Transverse colon (tissue), 4 donors: ENCODE measurements at regions not wholly inside any gene's neighbourhood (a gene's known extent, or its start where the extent isn't known, plus 50 kb on each side); places are given as distances from the start of the nearest gene placed in this dataset.

Experiments used
- DNase-seq: peaks from one replicate; pipeline ENCODE4 v3.0.0-alpha.2; 2019
- H3K27ac ChIP-seq, 4 donors: fragments of 200-600 bp; sonication (generic); 2 replicates each; pipeline ENCODE4 v1.5.1; 2016 to 2018; ENCODE audit warnings: inconsistent platforms in 4 of 4
- H3K27me3 ChIP-seq: fragments of 200-600 bp; sonication (generic); 2 replicates; pipeline ENCODE4 v1.5.1; 2017; ENCODE audit warnings: inconsistent platforms
- H3K36me3 ChIP-seq, 4 donors: fragments of 200-600 bp; sonication (generic); 2 replicates each; pipeline ENCODE4 v1.5.1; 2017 to 2019; ENCODE audit warnings: inconsistent platforms in 4 of 4
- H3K4me1 ChIP-seq, 4 donors: fragments of 200-600 bp; sonication (generic); 2 replicates each; pipeline ENCODE4 v1.5.1; 2017 to 2020; ENCODE audit warnings: inconsistent platforms in 4 of 4
- H3K4me3 ChIP-seq, 4 donors: fragments of 200-600 bp; sonication (generic); 1 replicate in 1 of 4; 2 replicates in 3 of 4; pipeline versions ENCODE4 v1.5.1 to v1.6.1; 2017 to 2019; ENCODE audit warnings: inconsistent platforms in 4 of 4
- H3K9me3 ChIP-seq, 2 donors: fragments of 200-600 bp; sonication (generic); 2 replicates each; pipeline ENCODE4 v1.5.1; 2017 to 2019; ENCODE audit warnings: inconsistent platforms in 2 of 2
- EP300 ChIP-seq: sonication (generic); formaldehyde crosslinking; IDR thresholded peaks from one replicate; pipeline ENCODE4 v1.6.1; 2017; ENCODE audit warnings: antibody characterized with exemption, low read depth
- POLR2A ChIP-seq: fragments of 450-650 bp; IDR thresholded peaks from one replicate; pipeline ENCODE4 v1.6.1; 2016; ENCODE audit warnings: antibody characterized with exemption, mild to moderate bottlenecking, moderate library complexity
- POLR2AphosphoS5 ChIP-seq, 3 donors: sonication (generic); formaldehyde crosslinking; IDR thresholded peaks; one replicate each; pipeline ENCODE4 v1.6.1; 2016; ENCODE audit warnings: antibody characterized with exemption in 3 of 3
- WGBS, 2 donors: methylation state at CpG; one replicate each; pipeline ENCODE4 v1.1.5; 2018; ENCODE audit warnings: low coverage in 1 of 2; 5-methylcytosine and 5-hydroxymethylcytosine counted together
- in situ Hi-C, 4 donors: fragments of 200-750 bp; cut with MboI; loops; one replicate each; pipeline versions ENCODE4 v1.15.0 to v1.15.1; 2017; ENCODE audit warnings: low sequenced_read_pairs in 3 of 4, low pct_ligation_motif_present in 1 of 4, low pct_unique_long_range_greater_than_20kb in 1 of 4
- intact Hi-C: fragments of 100-400 bp; cut with DNase I; formaldehyde crosslinking; loops from one replicate; pipeline ENCODE4 v1.15.1; 2023; ENCODE audit warnings: low total_unique reads
- TF ChIP-seq, protein P1 (sequence below), 5 experiments: fragments of 200-600 bp in 3 of 5; fragments of 450-650 bp in 2 of 5; sonication (generic) in 3 of 5; IDR thresholded peaks; 1 replicate in 2 of 5; 2 replicates in 3 of 5; pipeline ENCODE4 v1.5.1; 2016 to 2017; ENCODE audit warnings: antibody characterized with exemption in 5 of 5, inconsistent platforms in 3 of 5, mild to moderate bottlenecking in 2 of 5, moderate library complexity in 1 of 5

- no peak overlapping the region for H3K4me3 ChIP-seq
- no peaks in the 10 kb centered on the region for H3K4me1 ChIP-seq
- intact Hi-C loops: no loop called here
- H3K9me3 ChIP-seq: no peaks in the 10 kb centered on the region
- 62% methylated on average over 2 of the region's 2 CpGs; no CpG with 5 or more reads in 1 of the 2 donors for WGBS, 2 donors
- TF ChIP-seq POLR2AphosphoS5 (IDR thresholded peaks at IDR 0.05): no peak
- TF ChIP-seq, protein P1, sequence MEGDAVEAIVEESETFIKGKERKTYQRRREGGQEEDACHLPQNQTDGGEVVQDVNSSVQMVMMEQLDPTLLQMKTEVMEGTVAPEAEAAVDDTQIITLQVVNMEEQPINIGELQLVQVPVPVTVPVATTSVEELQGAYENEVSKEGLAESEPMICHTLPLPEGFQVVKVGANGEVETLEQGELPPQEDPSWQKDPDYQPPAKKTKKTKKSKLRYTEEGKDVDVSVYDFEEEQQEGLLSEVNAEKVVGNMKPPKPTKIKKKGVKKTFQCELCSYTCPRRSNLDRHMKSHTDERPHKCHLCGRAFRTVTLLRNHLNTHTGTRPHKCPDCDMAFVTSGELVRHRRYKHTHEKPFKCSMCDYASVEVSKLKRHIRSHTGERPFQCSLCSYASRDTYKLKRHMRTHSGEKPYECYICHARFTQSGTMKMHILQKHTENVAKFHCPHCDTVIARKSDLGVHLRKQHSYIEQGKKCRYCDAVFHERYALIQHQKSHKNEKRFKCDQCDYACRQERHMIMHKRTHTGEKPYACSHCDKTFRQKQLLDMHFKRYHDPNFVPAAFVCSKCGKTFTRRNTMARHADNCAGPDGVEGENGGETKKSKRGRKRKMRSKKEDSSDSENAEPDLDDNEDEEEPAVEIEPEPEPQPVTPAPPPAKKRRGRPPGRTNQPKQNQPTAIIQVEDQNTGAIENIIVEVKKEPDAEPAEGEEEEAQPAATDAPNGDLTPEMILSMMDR (IDR thresholded peaks at IDR 0.05): no peak
- no peak for TF ChIP-seq POLR2A
- TF ChIP-seq EP300: no peak
- H3K27me3 ChIP-seq: no peaks in the 10 kb centered on the region
- no peak overlapping the region for H3K27ac ChIP-seq
- no peaks in the 10 kb centered on the region for H3K36me3 ChIP-seq
- no peak for DNase-seq
- in situ Hi-C loops: no loop called here
Observed at GRCh38 chr5:98109561-98110006, 663.9 kb upstream of the RGMB start.

- DNase-seq: no peak
Observed at GRCh38 chr5:98110282-98110691, 663.2 kb upstream of the RGMB start.

GRCh38 chr5:98110791-98111190, 662.7 kb upstream of the RGMB start:
- DNase-seq: no peak
- no peaks in the 10 kb centered on the region for H3K4me1 ChIP-seq
- TF ChIP-seq EP300 (no peak), POLR2AphosphoS5 (IDR thresholded peaks at IDR 0.05) (no peak), POLR2A (no peak)
- TF ChIP-seq, protein P1 (IDR thresholded peaks at IDR 0.05): no peak
- no peak overlapping the region for H3K27ac ChIP-seq
- no peaks in the 10 kb centered on the region for H3K36me3 ChIP-seq
- intact Hi-C loops: no loop called here
- H3K4me3 ChIP-seq: no peak overlapping the region
- no peaks in the 10 kb centered on the region for H3K9me3 ChIP-seq
- WGBS, 2 donors: 83 to 86% methylated on average over 3 to 4 of the region's 4 CpGs
- H3K27me3 ChIP-seq: no peaks in the 10 kb centered on the region
- in situ Hi-C loops: no loop called here

More at GRCh38 chr5:98110282-98110691, 663.2 kb upstream of the RGMB start:
- H3K4me3 ChIP-seq: no peak overlapping the region
- TF ChIP-seq POLR2AphosphoS5 (IDR thresholded peaks at IDR 0.05): no peak
- TF ChIP-seq POLR2A: no peak
- TF ChIP-seq, protein P1 (IDR thresholded peaks at IDR 0.05): no peak
- TF ChIP-seq EP300: no peak
- H3K4me1 ChIP-seq: no peaks in the 10 kb centered on the region
- 41 to 65% methylated on average over 4 of the region's 4 CpGs for WGBS, 2 donors
- no peaks in the 10 kb centered on the region for H3K36me3 ChIP-seq
- H3K9me3 ChIP-seq: no peaks in the 10 kb centered on the region
- no peaks in the 10 kb centered on the region for H3K27me3 ChIP-seq
- in situ Hi-C loops (no loop called here), intact Hi-C loops (no loop called here)
- H3K27ac ChIP-seq: no peak overlapping the region

- Histone ChIP-seq H3K27ac (no peak overlapping the region), H3K36me3 (no peaks in the 10 kb centered on the region), H3K9me3 (no peaks in the 10 kb centered on the region), H3K4me1 (no peaks in the 10 kb centered on the region), H3K27me3 (no peaks in the 10 kb centered on the region), H3K4me3 (no peak overlapping the region)
- no peak for TF ChIP-seq POLR2AphosphoS5 (IDR thresholded peaks at IDR 0.05)
- TF ChIP-seq EP300: no peak
- TF ChIP-seq POLR2A: no peak
- TF ChIP-seq, protein P1 (IDR thresholded peaks at IDR 0.05): no peak
- in situ Hi-C loops (no loop called here), intact Hi-C loops (no loop called here)
- no peak for DNase-seq
Observed at GRCh38 chr5:98111686-98112085, 661.8 kb upstream of the RGMB start.
